Activated T-cell treated with anti-CD3 and anti-CD28 coated beads for 24 hours (primary cell): ENCODE measurements at regions not wholly inside any gene's neighbourhood (a gene's known extent, or its start where the extent isn't known, plus 50 kb on each side); places are given as distances from the start of the nearest gene placed in this dataset.

Source experiments
- DNase-seq: peaks from one replicate; pipeline ENCODE4 v3.0.0-alpha.2; 2020; ENCODE audit warnings: low read depth

GRCh38 chr5:50964746-50965653, 298.6 kb downstream of the PARP8 start:
- DNase-seq = no peak

GRCh38 chr5:50965654-50966375, 299.4 kb downstream of the PARP8 start:
- DNase-seq = no peak

- no peak for DNase-seq
These were observed 300.6 kb downstream of the PARP8 start for GRCh38 chr5:50967009-50967562.

- no peak for DNase-seq
These were observed 301.3 kb downstream of the PARP8 start for GRCh38 chr5:50967563-50968355.

- DNase-seq = no peak
These were observed 302.1 kb downstream of the PARP8 start for GRCh38 chr5:50968356-50969149.

GRCh38 chr5:50969151-50970031, 303.0 kb downstream of the PARP8 start:
- DNase-seq = no peak

GRCh38 chr5:50975840-50976239, 309.4 kb downstream of the PARP8 start:
- no peak for DNase-seq

GRCh38 chr5:50978924-50979323, 312.5 kb downstream of the PARP8 start:
- DNase-seq = no peak

- no peak for DNase-seq
These were observed 318.2 kb downstream of the PARP8 start for GRCh38 chr5:50984640-50985039.

GRCh38 chr5:50990296-50990924, 324.0 kb downstream of the PARP8 start:
- DNase-seq = no peak

- no peak for DNase-seq
These were observed 329.0 kb downstream of the PARP8 start for GRCh38 chr5:50995285-50995942.

- DNase-seq = no peak
These were observed 334.9 kb downstream of the PARP8 start for GRCh38 chr5:51001227-51001923.

- DNase-seq = no peak
These were observed 335.9 kb downstream of the PARP8 start for GRCh38 chr5:51002368-51002767.

- DNase-seq = no peak
These were observed 346.6 kb downstream of the PARP8 start for GRCh38 chr5:51013036-51013435.

GRCh38 chr5:51018423-51018822, 352.0 kb downstream of the PARP8 start:
- no peak for DNase-seq

- DNase-seq = no peak
These were observed 357.8 kb downstream of the PARP8 start for GRCh38 chr5:51024263-51024662.

- DNase-seq = no peak
These were observed 356.0 kb upstream of the ISL1 start for GRCh38 chr5:51027271-51027670.

GRCh38 chr5:51028394-51028793, 354.9 kb upstream of the ISL1 start:
- no peak for DNase-seq

GRCh38 chr5:51033215-51033614, 350.0 kb upstream of the ISL1 start:
- no peak for DNase-seq
